Ovary (tissue), 7 donors: ENCODE measurements at regions not wholly inside any gene's neighbourhood (a gene's known extent, or its start where the extent isn't known, plus 50 kb on each side); places are given as distances from the start of the nearest gene placed in this dataset.
"Not testable (repeated sequence)": the region's sequence is repeated elsewhere in the genome, so short reads cannot be mapped to it uniquely, and the experiment has no call there.

Experiments used
- DNase-seq, 5 donors: peaks; one replicate each; pipeline ENCODE4 v3.0.0-alpha.2; 2019 to 2020
- H3K27ac ChIP-seq, 2 donors: fragments of 200-600 bp; one replicate each; pipeline versions ENCODE4 v1.5.1 to v1.8.0; 2019 to 2022
- H3K27me3 ChIP-seq: fragments of 200-600 bp; one replicate; pipeline ENCODE4 v1.8.0; 2022
- H3K36me3 ChIP-seq: fragments of 200-600 bp; sonication (generic); one replicate; pipeline ENCODE4 v1.5.1; 2019
- H3K4me1 ChIP-seq: one replicate; pipeline ENCODE4 v1.8.1; 2013; ENCODE audit warnings: mild to moderate bottlenecking, moderate library complexity; ENCODE audit not compliant: insufficient read depth
- H3K4me3 ChIP-seq: fragments of 200-600 bp; sonication (generic); one replicate; pipeline ENCODE4 v1.5.1; 2017
- H3K9me3 ChIP-seq, 2 donors: fragments of 200-600 bp in 1 of 2; sonication (generic) in 1 of 2; one replicate each; pipeline versions ENCODE4 v1.5.1 to v1.8.1; 2013 to 2019; ENCODE audit warnings: mild to moderate bottlenecking in 1 of 2, moderate library complexity in 1 of 2
- EP300 ChIP-seq: sonication (generic); formaldehyde crosslinking; IDR thresholded peaks from one replicate; pipeline ENCODE4 v1.6.1; 2017; ENCODE audit warnings: antibody characterized with exemption
- POLR2A ChIP-seq: fragments of 450-650 bp; IDR thresholded peaks from one replicate; pipeline ENCODE4 v1.6.1; 2017; ENCODE audit warnings: antibody characterized with exemption, mild to moderate bottlenecking, moderate library complexity
- WGBS, 3 donors: extraction: QIAGEN DNeasy Blood & Tissue Kit in 1 of 3; methylation state at CpG; one replicate each; pipeline versions ENCODE4 v1.1.5 to v1.1.7; 2013 to 2017; 5-methylcytosine and 5-hydroxymethylcytosine counted together
- intact Hi-C, 4 donors: fragments of 100-400 bp; cut with DNase I; formaldehyde crosslinking; loops; one replicate each; pipeline versions ENCODE4 v1.11.0 to v1.15.1; 2022 to 2023
- TF ChIP-seq, protein P1 (sequence below), 3 donors: fragments of 450-650 bp in 2 of 3; fragments of 200-600 bp in 1 of 3; IDR thresholded peaks; one replicate each; pipeline versions ENCODE4 v1.5.1 to v1.8.0; 2016 to 2022; ENCODE audit warnings: antibody characterized with exemption in 3 of 3, mild to moderate bottlenecking in 1 of 3
- donor health status: DM: no; HTN: no; CAD: no; lungs with moderate emphysema.
- donor health status: DM: no; HTN: no; CAD: no.
- donor health status: Bipolar disorder and iron deficiency.
- donor health status: DM: no; HTN: no; CAD: no.
- donor health status: DM: yes; HTN: yes; CAD: no.

- H3K9me3 ChIP-seq = no peaks in the 10 kb centered on the region
- no peak overlapping the region for H3K27ac ChIP-seq
- H3K4me3 ChIP-seq = no peak overlapping the region
- no peaks in the 10 kb centered on the region for H3K27me3 ChIP-seq
- TF ChIP-seq POLR2A (no peak), EP300 (no peak)
- TF ChIP-seq, protein P1, sequence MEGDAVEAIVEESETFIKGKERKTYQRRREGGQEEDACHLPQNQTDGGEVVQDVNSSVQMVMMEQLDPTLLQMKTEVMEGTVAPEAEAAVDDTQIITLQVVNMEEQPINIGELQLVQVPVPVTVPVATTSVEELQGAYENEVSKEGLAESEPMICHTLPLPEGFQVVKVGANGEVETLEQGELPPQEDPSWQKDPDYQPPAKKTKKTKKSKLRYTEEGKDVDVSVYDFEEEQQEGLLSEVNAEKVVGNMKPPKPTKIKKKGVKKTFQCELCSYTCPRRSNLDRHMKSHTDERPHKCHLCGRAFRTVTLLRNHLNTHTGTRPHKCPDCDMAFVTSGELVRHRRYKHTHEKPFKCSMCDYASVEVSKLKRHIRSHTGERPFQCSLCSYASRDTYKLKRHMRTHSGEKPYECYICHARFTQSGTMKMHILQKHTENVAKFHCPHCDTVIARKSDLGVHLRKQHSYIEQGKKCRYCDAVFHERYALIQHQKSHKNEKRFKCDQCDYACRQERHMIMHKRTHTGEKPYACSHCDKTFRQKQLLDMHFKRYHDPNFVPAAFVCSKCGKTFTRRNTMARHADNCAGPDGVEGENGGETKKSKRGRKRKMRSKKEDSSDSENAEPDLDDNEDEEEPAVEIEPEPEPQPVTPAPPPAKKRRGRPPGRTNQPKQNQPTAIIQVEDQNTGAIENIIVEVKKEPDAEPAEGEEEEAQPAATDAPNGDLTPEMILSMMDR (IDR thresholded peaks at IDR 0.05) = no peak
- H3K4me1 ChIP-seq = peaks cover 3% of the 10 kb centered on the region
- no peaks in the 10 kb centered on the region for H3K36me3 ChIP-seq
- intact Hi-C loops = no loop called here
- WGBS, 3 donors = 81 to 84% (median 83%) methylated on average over 3 of the region's 3 CpGs
- no peak for DNase-seq
These were observed 140.6 kb upstream of the BEND6 start for GRCh38 chr6:56814308-56814707.

- H3K27me3 ChIP-seq, H3K9me3 ChIP-seq, DNase-seq, H3K36me3 ChIP-seq, H3K4me1 ChIP-seq, intact Hi-C loops, H3K27ac ChIP-seq, H3K4me3 ChIP-seq: not testable (repeated sequence)
- 57 to 86% (median 77%) methylated on average over 1 to 2 of the region's 3 CpGs for WGBS, 3 donors
These were observed 142.1 kb upstream of the BEND6 start for GRCh38 chr6:56812851-56813250.

DNA sequence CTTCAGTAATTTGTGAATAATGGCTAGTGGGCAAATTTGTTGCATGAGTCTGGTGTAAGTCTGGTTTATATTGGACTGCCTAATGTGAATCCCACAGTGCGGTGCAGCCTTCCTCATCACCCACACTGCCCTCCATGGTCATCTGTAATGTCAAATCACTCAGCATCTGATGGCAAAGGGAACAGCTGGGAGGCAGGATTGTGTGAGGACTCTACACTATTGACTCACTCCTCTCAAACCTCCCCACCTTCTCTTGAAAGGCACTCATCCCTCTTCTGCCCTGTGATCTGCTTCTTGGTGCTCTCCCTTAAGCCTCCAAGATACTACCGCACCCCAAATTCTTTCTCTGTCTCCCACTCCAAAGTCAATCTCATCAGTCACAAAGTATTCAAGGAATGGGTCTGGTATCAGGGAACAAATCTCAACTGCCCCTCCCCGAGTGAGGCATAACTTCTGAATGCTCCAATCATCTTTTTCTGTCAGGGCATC lies 146.0 kb upstream of the BEND6 start:
- peaks cover 4% of the 10 kb centered on the region for H3K4me1 ChIP-seq
- WGBS, 3 donors = 76 to 85% (median 83%) methylated on average over 3 of the region's 3 CpGs

DNA sequence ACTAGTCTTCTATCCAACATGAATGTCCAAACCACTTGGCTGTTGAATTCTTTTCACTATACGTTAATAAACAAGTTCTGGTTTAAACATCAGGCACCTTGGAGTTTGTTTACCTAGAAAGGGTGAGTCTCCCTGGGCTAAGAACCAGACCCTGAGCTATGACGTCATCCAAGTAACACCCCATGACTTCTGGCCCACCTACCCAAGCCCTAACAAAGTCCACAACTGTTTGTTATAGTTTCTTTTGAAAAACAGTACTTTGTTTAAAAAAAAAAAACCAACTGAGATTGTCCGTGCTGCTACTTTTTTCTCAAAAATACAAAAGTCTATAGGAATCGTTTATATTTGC lies 146.9 kb upstream of the BEND6 start:
- Histone ChIP-seq H3K4me3 (no peak overlapping the region), H3K27ac (no peak overlapping the region), H3K4me1 (peaks cover 4% of the 10 kb centered on the region), H3K9me3 (no peaks in the 10 kb centered on the region), H3K27me3 (no peaks in the 10 kb centered on the region), H3K36me3 (no peaks in the 10 kb centered on the region)
- no peak for DNase-seq
- intact Hi-C loops = no loop called here
- no peak for TF ChIP-seq EP300
- TF ChIP-seq, protein P1 (IDR thresholded peaks at IDR 0.05) = no peak
- no peak for TF ChIP-seq POLR2A
- WGBS, 3 donors = 50 to 73% (median 59%) methylated on average over 4 of the region's 4 CpGs

More for the DNA sequence above, 146.0 kb upstream of the BEND6 start:
- intact Hi-C loops = no loop called here
- DNase-seq = no peak
- H3K4me3 ChIP-seq = no peak overlapping the region
- H3K36me3 ChIP-seq = no peaks in the 10 kb centered on the region
- TF ChIP-seq EP300 = no peak
- no peaks in the 10 kb centered on the region for H3K9me3 ChIP-seq
- no peaks in the 10 kb centered on the region for H3K27me3 ChIP-seq
- no peak overlapping the region for H3K27ac ChIP-seq

DNA sequence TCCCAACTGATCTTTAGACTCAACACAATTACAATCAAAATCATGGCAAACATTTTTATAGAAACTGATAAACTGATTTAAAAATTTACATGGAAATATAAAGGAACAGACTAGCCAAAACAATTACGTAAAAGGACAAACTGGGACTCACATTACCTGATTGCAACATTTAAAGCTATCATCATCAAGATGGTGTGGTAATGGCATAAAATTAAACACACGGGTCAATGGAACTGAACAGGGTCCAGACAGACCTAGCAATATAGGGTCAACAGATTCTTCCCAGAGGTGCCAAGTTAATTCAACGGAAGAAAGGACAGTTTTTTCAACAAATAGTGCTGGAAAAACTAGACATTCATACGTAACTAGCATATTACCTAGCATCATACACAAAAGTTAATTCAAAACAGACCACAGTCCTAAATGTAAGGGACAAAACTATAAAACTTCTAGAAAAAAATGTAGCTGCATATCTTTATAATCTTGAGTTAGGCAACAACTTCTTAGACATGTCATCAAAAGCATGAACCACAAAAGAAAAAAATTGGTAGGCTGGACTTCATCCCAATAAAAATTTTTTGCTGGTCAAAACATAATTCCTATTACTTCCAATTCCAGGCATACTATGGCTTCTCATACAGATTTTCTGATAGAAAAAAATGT lies 147.4 kb upstream of the BEND6 start:
- Histone ChIP-seq H3K4me1 (peaks cover 4% of the 10 kb centered on the region), H3K36me3 (no peaks in the 10 kb centered on the region), H3K27ac (no peak overlapping the region), H3K9me3 (no peaks in the 10 kb centered on the region), H3K27me3 (no peaks in the 10 kb centered on the region), H3K4me3 (no peak overlapping the region)
- WGBS, 3 donors = 93 to 95% (median 94%) methylated on average over 4 of the region's 4 CpGs
- TF ChIP-seq, protein P1 (IDR thresholded peaks at IDR 0.05) = no peak
- TF ChIP-seq EP300 (no peak), POLR2A (no peak)
- intact Hi-C loops = no loop called here
- no peak for DNase-seq
